HL-60 (cell line): ENCODE measurements at regions not wholly inside any gene's neighbourhood (a gene's known extent, or its start where the extent isn't known, plus 50 kb on each side); places are given as distances from the start of the nearest gene placed in this dataset.

ENCODE experiments used
- DNase-seq, 2 experiments: peaks; one replicate each; pipeline ENCODE4 v3.0.0-alpha.2; 2010 to 2020; ENCODE audit warnings: low read depth in 1 of 2, low spot score in 1 of 2
- H3K27ac ChIP-seq: fragments of 250-450 bp; sonication (Bioruptor Pico); replicated peaks from 2 replicates; pipeline ENCODE4 v1.5.1; 2020; ENCODE audit warnings: mild to moderate bottlenecking, moderate library complexity
- H3K27me3 ChIP-seq: fragments of 250-450 bp; sonication (Bioruptor Pico); 2 replicates; pipeline ENCODE4 v1.5.1; 2021; ENCODE audit warnings: mild to moderate bottlenecking, moderate library complexity; ENCODE audit not compliant: insufficient read depth, poor library complexity, severe bottlenecking
- H3K4me3 ChIP-seq: replicated peaks from 2 replicates; pipeline ENCODE4 v1.5.1; 2011; ENCODE audit warnings: mild to moderate bottlenecking, control low read depth, low read length; ENCODE audit not compliant: insufficient read depth
- CTCF ChIP-seq: IDR thresholded peaks from one replicate; pipeline ENCODE4 v1.5.1; 2011; ENCODE audit warnings: low read length, control low read depth, inconsistent platforms; ENCODE audit not compliant: insufficient read depth
- GABPA ChIP-seq: IDR thresholded peaks from 2 replicates; pipeline ENCODE4 v1.6.1; 2012; ENCODE audit warnings: low read depth
- POLR2AphosphoS5 ChIP-seq: IDR thresholded peaks from 2 replicates; pipeline ENCODE4 v1.6.1; 2012; ENCODE audit warnings: low read depth
- REST ChIP-seq: IDR thresholded peaks from 2 replicates; pipeline ENCODE4 v1.6.1; 2012; ENCODE audit warnings: low read depth; ENCODE audit not compliant: insufficient replicate concordance
- SPI1 ChIP-seq: IDR thresholded peaks from 2 replicates; pipeline ENCODE4 v1.6.1; 2012; ENCODE audit warnings: low read depth, mild to moderate bottlenecking, borderline replicate concordance

- H3K27ac ChIP-seq = no peak overlapping the region
- TF ChIP-seq REST (no peak), POLR2AphosphoS5 (no peak), CTCF (no peak), SPI1 (no peak), GABPA (no peak)
- no peak for DNase-seq
- H3K27me3 ChIP-seq = no peaks in the 10 kb centered on the region
- no peak overlapping the region for H3K4me3 ChIP-seq
Observed at GRCh38 chr5:23014825-23015224, 161.7 kb upstream of the CDH12 start.

GRCh38 chr5:23014266-23014665, 161.1 kb upstream of the CDH12 start:
- TF ChIP-seq GABPA (no peak), SPI1 (no peak), POLR2AphosphoS5 (no peak), CTCF (no peak), REST (no peak)
- H3K4me3 ChIP-seq = no peak overlapping the region
- H3K27ac ChIP-seq = no peak overlapping the region
- DNase-seq = no peak
- H3K27me3 ChIP-seq = no peaks in the 10 kb centered on the region

GRCh38 chr5:23013395-23013998, 160.4 kb upstream of the CDH12 start:
- no peak for DNase-seq
- H3K27ac ChIP-seq = no peak overlapping the region
- TF ChIP-seq POLR2AphosphoS5 (no peak), GABPA (no peak), CTCF (no peak), REST (no peak), SPI1 (no peak)
- no peaks in the 10 kb centered on the region for H3K27me3 ChIP-seq
- no peak overlapping the region for H3K4me3 ChIP-seq
